H1 (cell line): ENCODE measurements at regions not wholly inside any gene's neighbourhood (a gene's known extent, or its start where the extent isn't known, plus 50 kb on each side); places are given as distances from the start of the nearest gene placed in this dataset.

ENCODE experiments used
- BCL11A ChIP-seq, 2 experiments: IDR thresholded peaks; one replicate each; pipeline ENCODE4 v1.6.1; 2011; ENCODE audit warnings: low read depth in 2 of 2, low read length in 2 of 2, mild to moderate bottlenecking in 2 of 2
- GABPA ChIP-seq: IDR thresholded peaks from 2 replicates; pipeline ENCODE4 v1.6.1; 2011; ENCODE audit warnings: mild to moderate bottlenecking, low read length, moderate library complexity, borderline replicate concordance; ENCODE audit not compliant: insufficient read depth
- PHF8 ChIP-seq: fragments of 200-600 bp; sonication (generic); conservative IDR thresholded peaks from 2 replicates; pipeline ENCODE4 v1.7.1; 2012; ENCODE audit warnings: low read depth, mild to moderate bottlenecking, inconsistent platforms, low read length, moderate library complexity
- SP1 ChIP-seq: IDR thresholded peaks from 2 replicates; pipeline ENCODE4 v1.6.1; 2011; ENCODE audit warnings: low read depth, low read length
- SUZ12 ChIP-seq: fragments of 200-600 bp; sonication (generic); IDR thresholded peaks from 2 replicates; pipeline ENCODE4 v1.6.1; 2012; ENCODE audit warnings: mild to moderate bottlenecking, inconsistent platforms, low read length, moderate library complexity, mixed read lengths

DNA sequence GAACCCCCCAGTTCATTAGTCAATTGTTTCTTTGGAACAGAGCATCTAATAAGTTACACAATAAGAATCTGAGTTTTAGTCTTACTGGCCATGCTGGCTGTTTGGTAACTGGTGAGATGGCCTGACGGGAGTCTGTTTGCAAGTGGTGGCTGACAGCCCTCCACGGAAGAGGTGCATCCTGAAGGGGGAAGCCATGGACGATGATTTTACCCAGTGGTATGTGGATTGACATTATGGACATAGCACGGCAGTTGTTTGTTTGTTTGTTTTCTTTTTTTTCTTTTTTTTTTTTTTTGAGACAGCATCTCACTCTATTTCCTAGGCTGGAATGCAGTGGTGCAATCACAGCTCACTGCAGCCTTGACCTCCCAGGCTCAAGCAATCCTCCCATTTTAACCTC lies 156.0 kb downstream of the RPLP1 start (continued):
- TF ChIP-seq GABPA = no peak
- TF ChIP-seq SP1 = no peak
- no peak for TF ChIP-seq BCL11A (IDR thresholded peaks at IDR 0.05; ENCODE audit: low read depth in 2 of 2, low read length in 2 of 2)
- no peak for TF ChIP-seq PHF8
- no peak for TF ChIP-seq SUZ12
